GM12865 (cell line): ENCODE measurements at regions not wholly inside any gene's neighbourhood (a gene's known extent, or its start where the extent isn't known, plus 50 kb on each side); places are given as distances from the start of the nearest gene placed in this dataset.

ENCODE experiments used
- DNase-seq: peaks from one replicate; pipeline ENCODE4 v3.0.0; 2010; ENCODE audit warnings: low read depth
- H3K4me3 ChIP-seq: 2 replicates; pipeline ENCODE4 v1.5.1; 2011; ENCODE audit warnings: mild to moderate bottlenecking, low read depth, low read length, control low read depth
- TF ChIP-seq, protein P1 (sequence below): IDR thresholded peaks from 2 replicates; pipeline ENCODE4 v1.5.1; 2011; ENCODE audit warnings: low read length, control low read depth, low read depth, inconsistent platforms; ENCODE audit not compliant: insufficient read depth; ENCODE audit errors: missing control alignments

DNA sequence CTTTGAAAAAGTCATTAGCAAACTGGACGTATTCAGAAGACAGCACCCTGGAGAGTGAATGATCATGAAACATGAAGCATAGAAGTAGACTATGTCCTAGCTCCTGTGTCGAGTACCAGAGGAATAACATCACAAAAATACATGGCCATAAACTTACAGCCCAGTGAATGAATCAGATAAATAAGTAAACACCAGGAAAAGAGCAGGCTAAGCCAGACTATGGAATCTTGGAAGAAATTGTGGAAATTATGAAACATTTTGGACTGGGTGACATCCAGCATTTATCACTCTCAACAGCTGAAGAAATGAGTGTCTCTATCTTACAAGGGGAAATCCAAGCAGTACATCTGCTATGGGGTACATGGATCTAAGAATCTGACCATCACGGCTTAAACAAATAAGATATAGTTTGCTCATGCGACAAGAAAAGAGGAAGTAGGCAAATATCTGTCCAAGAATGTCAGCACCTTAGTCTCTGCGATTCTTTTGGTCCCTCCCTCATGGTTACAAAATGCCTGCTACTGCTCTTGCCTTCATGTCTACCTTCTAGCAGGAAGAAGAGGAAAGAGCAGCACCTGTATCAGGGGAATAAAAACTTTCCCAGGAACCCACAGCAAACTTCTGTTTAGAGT lies 481.5 kb downstream of the BCOR start:
- TF ChIP-seq, protein P1, sequence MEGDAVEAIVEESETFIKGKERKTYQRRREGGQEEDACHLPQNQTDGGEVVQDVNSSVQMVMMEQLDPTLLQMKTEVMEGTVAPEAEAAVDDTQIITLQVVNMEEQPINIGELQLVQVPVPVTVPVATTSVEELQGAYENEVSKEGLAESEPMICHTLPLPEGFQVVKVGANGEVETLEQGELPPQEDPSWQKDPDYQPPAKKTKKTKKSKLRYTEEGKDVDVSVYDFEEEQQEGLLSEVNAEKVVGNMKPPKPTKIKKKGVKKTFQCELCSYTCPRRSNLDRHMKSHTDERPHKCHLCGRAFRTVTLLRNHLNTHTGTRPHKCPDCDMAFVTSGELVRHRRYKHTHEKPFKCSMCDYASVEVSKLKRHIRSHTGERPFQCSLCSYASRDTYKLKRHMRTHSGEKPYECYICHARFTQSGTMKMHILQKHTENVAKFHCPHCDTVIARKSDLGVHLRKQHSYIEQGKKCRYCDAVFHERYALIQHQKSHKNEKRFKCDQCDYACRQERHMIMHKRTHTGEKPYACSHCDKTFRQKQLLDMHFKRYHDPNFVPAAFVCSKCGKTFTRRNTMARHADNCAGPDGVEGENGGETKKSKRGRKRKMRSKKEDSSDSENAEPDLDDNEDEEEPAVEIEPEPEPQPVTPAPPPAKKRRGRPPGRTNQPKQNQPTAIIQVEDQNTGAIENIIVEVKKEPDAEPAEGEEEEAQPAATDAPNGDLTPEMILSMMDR: no peak
- peak; percentile 51 for DNase-seq
- H3K4me3 ChIP-seq: no peak overlapping the region

DNA sequence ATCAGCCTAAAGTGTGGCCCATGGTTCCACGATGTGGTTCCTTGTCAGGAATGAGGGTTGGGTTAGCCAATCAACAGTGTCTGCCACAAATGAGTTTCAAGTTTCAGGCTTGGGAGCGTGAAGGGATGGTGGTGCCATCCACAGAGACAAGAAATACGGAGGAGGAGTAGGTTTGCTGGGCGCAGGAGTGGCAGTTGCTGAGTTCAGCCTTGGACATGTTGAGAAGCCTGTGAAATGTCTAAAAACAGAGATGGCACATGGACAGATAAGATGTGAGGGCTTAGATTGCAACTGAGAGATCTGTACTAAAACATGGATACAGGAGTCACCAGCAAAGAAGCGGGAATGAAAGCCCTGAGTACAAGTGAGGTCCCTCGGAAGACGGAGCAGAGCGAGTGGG lies 481.0 kb downstream of the BCOR start:
- TF ChIP-seq, protein P1: no peak

DNA sequence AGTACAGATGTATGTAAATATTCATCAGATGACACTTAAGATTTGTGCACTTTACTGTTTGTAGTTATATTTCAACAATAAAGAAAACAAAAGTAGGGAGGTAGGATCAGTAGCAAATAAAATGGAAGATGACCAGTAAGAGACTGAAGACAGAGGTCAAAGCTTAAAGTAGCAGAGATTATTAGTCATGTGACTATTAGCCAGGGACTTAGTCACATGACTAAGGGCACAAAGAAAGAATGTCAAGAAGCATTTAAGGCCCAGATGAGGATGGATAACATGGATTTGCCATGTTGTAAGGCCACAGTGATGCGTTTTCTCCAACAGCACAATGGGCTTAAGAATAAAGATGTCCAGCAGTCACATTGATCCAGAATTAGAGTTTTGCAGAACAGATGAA lies 479.6 kb downstream of the BCOR start:
- TF ChIP-seq, protein P1: no peak
- DNase-seq: no peak
- H3K4me3 ChIP-seq: no peak overlapping the region

More for the DNA sequence above, 481.0 kb downstream of the BCOR start:
- no peak overlapping the region for H3K4me3 ChIP-seq
- DNase-seq: no peak

DNA sequence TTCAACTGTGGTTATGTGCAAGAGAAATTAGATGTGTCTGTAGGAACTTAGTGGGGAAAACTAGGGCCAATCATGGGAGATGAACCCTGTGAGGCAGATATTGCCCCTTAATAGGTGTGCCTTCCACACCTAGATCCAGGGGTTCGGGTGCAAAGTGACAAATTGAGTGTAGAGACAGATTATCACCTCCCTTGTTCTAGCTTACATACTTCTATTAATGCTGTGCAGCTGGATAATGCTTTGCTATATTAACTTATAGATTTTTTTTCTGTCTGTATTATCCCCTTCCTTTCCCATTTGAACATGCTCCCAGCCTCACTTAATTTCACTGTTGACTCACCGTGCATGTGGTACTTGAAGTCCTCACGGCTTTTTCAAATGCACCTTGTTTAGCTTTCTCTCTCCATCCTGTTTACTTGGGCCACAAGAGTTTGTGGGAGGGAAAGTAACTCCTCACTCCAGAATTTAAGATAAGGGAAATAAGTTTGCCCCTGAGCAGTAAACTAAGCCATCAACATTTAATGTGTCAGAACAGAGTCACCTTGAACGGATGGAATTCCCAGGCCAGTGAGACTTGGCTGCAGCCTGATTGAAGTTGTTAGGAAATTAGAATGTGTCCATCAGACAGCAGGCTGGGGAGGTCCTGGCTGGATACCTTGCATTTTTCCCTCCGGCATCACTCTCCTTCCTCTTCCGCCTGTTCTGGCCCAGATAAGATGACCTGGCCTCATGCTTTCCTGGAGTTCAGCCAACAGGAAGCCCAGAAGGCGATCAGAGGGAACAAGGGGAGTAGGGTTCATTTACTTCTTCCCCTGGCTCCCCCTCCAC lies 478.4 kb downstream of the BCOR start:
- no peak overlapping the region for H3K4me3 ChIP-seq
- DNase-seq: no peak
- TF ChIP-seq, protein P1: no peak

DNA sequence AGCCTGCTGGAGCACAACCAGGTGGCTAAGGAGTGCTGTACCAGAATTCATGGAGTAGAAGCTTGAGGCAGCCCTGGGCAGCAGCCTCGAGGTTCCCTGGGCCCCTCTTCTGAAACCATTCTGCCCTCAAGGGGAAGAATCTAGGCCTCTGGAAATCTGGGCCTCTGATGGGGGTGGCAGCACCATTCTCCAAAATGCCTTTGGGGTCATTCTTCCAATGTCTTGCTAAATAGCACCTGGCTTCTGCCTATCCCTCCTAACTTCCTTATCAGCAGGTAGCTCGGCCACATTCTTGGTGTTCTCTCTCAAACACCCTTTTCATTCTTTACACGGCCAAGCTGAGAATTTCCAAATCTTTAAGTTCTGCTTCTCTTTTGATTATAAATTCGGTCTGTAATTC lies 473.6 kb downstream of the BCOR start:
- TF ChIP-seq, protein P1: no peak
- H3K4me3 ChIP-seq: no peak overlapping the region
- no peak for DNase-seq

DNA sequence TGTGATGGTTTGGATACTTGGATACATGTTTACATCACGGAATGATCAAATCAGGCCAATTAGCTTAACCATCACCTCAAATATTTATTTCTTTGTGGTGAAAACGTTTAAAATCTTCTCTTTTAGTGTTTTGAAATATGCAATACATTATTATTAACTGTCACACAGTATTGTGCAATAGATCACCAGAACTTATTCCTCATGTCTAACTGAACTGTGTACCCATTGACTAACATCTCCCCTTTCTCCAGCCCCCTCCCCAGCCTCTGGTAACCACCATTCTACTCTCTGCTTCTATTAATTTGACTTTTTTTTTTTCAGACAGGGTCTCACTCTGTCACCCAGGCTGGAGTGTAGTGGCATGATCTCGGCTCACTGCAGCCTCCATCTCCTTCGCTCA lies 471.9 kb downstream of the BCOR start:
- no peak for DNase-seq
- TF ChIP-seq, protein P1: no peak
- H3K4me3 ChIP-seq: no peak overlapping the region
